HG03139 (cell line): ENCODE measurements at regions not wholly inside any gene's neighbourhood (a gene's known extent, or its start where the extent isn't known, plus 50 kb on each side); places are given as distances from the start of the nearest gene placed in this dataset.
A peak's percentile ranks its signal among the peaks of the same experiment; 100 is the strongest.
"Not testable (repeated sequence)": the region's sequence is repeated elsewhere in the genome, so short reads cannot be mapped to it uniquely, and the experiment has no call there.

Source experiments
- ATAC-seq: cut with Tn5 transposase; IDR thresholded peaks from one replicate; pipeline ENCODE4 v1.9.1; 2021; ENCODE audit not compliant: unreplicated experiment

DNA sequence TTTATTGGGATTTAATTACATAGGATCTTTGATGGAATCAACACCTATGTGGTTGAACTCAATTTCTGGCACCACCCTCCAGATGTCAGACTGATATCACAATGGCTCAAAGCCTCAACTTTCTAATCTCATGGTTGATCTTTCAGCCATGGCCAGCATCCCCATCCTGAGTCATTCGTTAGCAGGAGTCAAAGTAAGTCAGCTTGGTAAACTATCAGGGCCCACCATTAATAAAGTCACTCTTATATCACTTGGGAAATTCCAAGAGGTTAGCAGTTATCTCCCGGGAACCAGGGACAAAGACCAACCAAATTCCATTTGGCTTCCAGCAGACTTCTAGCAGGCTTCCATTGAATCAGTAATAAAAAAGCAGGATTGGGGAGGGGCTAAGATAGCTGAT lies 50.7 kb upstream of the TNFSF4 start:
- ATAC-seq, result no peak

DNA sequence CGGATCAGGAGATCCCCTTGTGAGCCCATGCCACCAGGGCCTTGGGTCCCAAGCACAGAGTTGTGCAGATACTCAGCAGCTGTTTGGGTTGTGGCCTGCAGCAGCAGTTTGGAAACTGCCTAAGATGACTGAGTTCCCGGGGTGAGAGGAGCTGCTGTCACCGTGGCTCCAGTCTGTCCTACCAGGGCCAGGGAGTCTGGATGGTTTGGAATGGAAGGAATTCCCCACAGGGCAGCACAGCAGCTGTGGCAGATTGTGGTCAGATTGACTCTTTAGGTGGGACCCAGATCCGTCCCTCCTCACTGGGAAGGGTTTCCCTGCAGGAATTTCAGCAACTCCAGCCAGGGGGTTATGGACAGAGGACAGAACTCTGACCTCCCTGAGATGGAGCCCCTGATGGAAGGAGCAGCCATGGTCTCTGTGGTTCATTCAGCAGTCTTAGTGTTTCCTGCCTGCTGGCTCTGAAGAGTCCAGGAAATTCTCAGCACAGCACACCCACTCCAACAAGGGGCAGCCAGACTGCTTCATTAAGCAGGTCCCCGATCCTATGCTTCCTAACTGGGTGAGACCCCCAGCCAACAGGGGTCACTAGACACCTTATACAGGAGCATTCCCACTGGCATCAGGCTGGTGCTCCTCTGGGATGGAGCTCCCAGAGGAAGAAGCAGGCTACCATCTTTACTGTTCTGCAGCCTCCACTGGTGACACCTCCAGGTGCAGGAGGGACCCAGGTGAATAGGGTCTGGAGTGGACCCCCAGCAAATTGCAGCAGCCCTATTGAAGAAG lies 51.5 kb upstream of the TNFSF4 start:
- ATAC-seq, result no peak

DNA sequence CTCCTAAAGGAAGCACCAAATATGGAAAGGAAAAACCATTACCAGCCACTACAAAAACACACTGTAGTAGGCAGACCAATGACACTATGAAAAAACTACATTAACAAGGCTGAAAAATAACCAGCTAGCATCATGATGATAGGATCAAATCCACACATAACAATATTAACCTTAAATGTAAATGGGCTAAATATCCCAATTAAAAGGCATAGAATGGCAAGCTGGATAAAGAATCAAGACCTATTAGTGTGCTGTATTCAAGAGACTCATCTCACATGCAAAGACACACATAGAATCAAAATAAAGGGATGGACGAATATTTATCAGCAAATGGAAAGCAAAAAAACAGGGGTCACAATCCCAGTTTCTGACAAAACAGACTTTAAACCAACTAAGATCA lies 53.2 kb upstream of the TNFSF4 start:
- ATAC-seq, result not testable (repeated sequence)

DNA sequence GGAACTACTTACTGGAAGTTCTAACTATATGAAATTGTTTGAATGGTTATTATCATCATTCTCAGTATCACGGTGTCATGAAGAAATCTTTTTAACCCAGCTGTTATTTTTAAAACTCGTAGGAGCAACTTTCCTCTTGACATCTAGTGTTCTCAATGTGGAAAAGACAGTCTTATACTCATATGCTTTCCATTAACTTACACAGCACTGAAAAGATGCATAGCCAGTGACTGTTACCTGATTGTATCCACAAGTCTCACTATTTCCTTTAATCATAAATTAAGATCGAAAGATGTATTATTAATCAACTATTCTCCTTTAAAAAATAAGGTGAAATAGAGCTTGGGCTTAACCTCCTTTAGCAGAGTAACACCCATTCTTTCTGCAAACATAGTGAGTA lies 59.7 kb upstream of the TNFSF4 start:
- no peak for ATAC-seq

DNA sequence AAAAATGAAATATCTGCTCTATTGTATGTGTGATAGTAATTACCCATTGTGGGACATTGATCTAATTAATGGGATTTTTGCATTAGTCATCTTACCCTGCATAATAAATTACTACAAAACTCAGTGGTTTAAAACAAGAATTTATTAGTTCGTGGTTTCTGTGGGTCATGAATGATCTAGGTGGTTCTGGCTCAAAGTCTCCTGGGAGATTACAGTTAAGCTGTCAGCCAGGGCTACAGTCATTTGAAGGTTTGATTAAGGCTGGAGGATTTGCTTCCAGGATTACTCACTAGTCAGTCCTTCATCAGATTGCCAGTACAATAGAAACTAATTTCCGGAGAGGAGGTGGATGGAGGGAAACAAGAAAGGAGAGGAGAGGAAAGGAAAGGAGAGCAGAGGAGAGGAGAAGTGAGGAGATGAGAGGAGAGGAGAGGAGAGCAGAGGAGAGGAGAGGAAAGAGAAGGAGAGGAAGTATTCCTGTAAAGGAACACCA lies 60.4 kb upstream of the TNFSF4 start:
- ATAC-seq, result no peak

DNA sequence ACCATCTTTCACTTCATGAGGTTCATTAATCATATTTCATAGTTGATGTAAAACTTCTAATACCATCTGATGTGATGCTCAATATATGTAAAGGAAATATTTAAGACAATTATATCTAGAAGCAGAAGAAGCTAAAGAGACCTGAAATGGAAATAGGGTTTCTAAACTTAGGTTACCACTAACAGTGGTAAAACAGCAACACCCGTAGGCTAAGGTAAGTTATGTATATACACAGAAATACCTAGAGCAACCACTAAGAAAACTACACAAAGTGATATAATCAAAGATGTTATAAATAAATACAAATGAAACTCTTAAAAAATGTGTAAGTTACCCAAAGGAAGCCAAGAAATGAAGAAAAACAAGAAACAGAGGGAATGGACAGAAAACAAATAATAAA lies 61.1 kb upstream of the TNFSF4 start:
- ATAC-seq, result no peak

DNA sequence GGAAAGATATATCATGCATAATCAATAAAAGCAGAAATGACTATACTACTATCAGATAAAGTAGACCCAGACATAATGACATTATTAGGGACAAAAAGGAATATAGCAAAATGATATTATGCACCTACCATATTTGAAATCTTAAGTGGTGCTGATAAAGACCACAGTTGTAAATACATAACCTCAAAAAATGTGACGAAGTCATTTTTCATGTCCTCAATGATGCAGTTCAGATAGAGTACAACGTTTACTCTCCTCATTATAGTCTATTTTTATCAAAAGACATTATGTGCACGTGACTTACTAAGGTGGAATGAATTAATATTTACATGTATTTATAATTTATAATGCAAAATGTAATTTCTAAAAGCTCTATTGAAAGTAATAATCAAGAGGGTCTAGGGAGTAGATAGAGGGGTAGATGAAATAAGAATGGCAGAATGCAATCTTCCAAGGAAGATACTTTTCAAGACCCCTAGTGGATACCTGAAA lies 61.7 kb upstream of the TNFSF4 start:
- no peak for ATAC-seq

DNA sequence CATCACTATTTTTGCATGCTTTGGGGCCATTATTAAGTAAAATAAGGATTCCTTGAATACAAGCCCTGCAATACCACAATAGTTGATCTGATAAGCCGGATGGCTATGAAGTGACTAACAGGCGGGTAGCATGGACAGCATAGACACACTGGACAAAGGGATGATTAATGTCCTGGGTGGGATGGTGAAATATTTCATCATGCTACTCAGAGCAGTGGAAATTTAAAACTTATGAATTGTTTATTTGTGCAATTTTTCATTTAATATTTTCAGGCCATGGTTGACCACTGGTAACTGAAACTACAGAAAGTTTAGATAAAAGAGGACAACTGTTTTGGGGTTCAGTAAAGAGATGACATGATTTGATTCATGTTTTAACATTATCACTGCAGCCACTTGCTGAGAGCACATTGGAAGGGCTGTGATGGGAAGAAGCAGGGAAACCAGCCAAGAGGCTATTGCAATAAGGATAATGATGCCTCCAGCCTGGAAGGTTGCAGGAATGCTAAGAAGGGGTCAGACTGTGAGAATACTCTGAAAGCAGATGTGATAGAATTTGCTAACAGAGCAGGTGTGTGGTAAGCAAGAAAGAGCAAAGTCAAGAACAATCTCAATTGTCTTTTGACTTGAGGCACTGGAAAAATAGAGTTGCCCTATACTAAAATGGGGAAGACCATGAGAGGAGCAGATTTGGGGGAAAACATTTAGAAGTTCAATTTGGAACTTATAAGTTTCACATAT lies 62.5 kb upstream of the TNFSF4 start:
- ATAC-seq, result no peak

DNA sequence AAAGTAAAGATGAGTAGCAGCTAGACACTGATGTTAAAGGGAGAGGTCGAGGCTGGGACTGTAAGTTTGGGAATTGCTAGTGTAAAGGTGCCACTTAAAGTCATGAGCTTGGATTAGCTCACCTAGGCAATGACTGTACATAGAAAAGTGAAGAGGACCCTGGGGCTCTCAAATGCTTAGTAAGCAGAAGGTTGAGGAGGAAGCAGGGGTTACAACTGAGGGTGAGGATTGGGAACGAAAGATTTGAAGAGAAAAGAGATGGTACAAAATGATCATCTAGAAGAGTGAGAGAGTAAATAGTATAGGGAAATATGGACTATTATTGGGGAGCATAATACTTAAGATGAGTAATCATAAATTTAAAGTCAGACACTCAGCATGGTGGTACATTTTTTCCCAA lies 63.1 kb upstream of the TNFSF4 start:
- ATAC-seq, result no peak

DNA sequence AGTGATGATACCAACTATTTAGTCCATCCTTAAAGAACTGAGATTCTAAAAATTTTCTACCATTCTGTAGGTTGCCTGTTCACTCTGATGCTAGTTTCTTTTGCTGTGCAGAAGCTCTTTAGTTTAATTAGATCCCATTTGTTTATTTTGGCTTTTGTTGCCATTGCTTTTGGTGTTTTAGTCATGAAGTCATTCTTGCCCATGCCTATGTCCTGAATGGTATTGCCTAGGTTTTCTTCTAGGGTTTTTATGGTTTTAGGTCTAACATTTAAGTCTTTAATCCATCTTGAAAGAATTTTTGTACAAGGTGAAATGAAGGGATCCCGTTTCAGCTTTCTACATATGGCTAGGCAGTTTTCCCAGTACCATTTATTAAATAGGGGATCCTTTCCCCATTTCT lies 63.9 kb upstream of the TNFSF4 start:
- not testable (repeated sequence) for ATAC-seq

DNA sequence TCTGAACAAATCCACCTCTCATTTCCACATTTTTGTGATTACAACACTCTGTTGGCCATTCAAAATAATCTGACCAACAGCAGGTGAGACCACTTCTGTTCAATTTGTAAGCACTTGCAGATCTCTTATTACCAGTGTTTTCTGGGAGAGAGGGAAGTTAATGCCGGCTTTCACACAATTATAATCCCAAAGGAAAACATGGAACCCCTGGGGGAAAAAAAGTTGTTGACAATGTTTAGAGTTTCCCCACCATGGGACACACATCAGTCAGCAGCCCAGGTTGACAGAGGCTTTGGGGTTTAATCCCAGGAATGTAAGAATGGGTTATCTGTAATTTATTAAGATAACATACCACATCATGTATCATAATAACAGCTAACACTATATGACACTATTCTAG lies 68.4 kb upstream of the TNFSF4 start:
- no peak for ATAC-seq

DNA sequence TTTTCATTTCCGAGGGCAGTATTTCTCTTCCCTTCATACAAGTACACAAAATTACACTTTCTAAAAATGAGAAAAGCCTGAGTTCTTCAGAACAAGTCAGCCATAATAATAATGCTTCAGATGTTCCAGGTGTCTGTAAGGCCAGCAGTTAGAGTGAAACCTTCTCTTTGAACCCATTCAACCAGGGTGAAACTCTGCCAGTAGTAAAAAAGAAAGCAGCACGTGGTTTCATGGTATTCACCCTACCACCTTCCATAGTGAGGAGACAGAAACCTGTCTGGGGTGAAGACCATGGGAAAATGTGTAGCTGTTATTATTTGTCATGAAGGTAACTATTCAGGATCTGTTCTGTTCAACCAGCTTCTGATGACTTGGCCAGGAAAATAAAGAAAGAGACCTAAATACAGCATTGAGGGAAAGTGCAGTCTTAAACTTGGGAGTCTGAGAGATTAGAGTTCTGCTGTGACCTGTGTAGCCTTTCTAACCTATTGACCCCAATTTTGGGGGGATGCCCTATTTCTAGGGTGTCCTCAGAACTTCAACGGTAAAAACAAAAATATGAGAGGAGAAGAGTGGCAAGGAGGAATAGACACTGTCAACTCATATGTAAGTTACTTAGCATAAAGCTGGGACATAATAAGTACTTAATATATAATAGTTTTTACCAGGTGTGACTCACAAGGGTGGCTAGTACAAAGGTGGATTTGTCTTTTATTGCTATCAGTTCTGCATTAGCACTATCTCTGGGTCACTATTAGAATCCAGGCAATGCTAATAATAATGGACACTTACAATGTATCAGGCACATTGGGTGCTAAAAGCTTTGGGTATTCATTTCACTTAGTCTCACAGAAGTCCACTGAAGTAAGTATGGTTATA lies 70.0 kb upstream of the TNFSF4 start:
- peak; percentile 70 for ATAC-seq

DNA sequence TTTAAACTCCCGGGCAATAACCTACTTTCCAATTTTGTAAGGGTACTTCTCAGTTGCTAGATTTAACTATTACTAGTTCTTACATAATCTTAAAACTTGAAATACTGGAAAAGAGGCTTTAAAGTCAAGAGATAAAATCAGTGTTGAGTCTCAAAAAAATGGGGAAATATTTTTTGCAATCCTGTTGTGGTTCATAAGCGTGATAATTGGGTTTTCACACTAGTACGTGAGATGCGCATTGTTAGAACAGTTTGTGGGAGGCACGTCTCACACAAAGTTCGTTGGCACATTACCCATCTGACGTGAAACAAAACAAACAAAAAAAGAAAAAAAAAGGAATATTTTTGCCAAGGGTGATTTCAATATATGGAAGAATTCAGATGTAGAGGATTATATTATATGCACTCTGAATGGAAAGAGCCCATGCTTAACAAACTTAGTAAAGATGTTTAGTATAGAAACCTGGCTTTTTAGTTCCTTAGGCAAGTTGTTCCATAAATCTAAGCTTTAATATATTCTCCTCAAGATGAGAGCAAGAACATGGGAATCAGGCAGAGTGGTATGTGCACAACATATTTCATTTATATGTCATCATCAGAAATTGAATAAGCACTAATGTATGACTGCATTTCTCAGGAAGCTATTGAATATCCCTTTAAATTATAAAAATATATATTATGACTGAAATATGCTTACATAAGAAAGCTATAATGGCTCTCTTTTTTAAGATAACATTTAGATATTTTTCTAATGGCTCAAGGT lies 73.9 kb upstream of the TNFSF4 start:
- no peak for ATAC-seq

DNA sequence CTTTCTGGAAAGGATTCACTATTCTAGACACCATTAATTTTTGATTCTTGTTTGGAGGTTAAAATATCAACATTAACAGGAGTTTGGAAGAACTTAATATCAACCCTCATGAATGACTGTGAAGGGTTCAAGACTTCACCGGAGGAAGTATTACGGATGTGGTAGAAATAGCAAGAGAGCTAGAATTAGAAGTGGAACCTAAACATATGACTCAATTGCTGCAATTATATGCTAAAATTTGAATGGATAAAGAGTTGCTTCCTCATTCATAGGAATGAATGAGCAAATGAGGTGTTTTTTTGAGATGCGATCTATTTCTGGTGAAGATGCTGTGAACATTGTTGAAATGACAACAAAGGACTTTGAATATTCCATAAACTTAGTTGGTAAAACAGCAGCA lies 77.9 kb upstream of the TNFSF4 start:
- ATAC-seq, result no peak

DNA sequence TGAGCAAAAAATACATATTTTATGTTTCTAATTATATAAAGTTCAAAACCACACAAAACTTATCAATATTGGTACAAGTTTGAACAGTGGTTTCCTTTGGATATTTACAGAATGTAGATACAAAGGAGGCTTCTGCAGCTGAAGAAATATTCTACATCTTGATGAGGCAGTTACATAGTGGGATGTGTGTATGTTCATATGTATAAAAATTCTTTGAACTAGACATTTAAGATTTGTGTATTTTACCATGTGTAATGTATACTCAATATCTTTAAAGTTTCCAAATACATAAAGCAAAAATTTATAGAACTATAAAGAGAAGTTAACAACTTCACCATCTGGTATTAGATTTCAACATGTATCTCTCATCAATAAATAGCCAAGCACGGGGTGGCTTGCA lies 80.7 kb upstream of the TNFSF4 start:
- ATAC-seq, result no peak

DNA sequence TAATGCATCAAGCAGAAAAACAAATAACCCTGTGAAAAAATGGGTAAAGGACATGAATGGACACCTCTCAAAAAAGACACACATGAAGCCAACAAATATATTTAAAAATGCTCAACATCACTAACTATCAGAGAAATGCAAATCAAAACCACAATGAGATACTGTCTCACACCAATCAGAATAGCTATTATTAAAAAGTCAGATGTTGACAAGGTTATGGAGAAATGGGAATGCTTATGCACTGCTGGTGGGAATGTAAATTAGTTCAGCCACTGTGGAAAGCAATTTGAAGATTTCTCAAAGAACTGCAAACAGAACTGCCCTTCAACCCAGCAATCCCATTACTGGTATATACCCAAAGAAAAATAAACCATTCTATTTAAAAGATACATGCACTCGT lies 86.6 kb upstream of the TNFSF4 start:
- no peak for ATAC-seq

DNA sequence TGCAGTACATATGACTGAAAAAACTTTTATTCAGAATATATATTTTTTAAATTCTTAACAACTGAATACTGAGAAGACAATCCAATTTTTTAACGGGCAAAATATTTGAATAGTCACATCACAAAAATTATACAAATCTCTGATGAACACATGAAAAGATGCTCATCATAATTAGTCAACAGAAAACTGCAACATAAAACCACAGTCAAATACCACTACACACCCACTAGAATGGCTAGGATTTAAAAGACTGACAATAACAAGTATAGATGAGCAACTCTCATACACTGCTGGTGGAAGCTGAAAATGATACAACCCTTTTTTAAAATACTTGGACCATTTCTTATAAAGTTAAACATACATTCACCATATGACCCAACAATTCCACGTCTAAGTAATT lies 87.7 kb upstream of the TNFSF4 start:
- no peak for ATAC-seq

DNA sequence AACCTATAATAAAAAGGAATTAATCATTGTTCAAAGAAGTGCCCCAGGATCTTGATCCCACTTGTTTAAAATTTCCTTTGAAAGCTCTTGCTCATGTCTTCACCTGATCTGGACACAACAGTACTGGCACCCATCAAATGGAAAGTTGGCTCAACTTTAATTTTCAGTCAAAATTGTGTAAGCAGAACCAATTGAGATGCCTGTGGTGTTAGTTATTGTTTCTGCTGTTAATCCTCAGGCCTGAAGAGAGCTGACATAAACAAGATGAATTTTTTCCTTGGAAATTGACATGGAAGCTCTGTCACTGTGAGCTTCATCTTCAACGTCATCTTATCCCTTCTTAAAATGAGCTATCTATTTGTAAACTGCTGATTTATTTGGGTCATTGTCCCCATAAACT lies 88.3 kb upstream of the TNFSF4 start:
- ATAC-seq, result no peak

DNA sequence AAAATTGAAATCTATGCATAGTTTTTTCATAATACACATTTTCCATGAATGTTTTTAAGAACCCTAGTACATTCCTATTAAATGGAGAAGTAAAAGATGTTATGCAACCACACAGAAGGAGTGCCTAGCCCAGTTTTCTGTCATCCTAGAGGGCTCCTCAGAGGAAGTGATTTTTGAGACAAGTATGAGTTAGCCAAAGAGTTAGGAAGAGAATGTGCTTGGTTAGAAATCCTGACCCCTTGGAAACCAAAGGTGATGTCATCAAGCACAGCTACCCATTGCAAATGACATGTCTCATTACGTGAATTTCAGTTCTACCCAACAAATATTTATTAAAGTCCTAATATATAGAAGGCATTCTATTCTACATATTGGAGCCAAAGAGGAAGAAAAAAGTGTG lies 88.9 kb upstream of the TNFSF4 start:
- no peak for ATAC-seq

DNA sequence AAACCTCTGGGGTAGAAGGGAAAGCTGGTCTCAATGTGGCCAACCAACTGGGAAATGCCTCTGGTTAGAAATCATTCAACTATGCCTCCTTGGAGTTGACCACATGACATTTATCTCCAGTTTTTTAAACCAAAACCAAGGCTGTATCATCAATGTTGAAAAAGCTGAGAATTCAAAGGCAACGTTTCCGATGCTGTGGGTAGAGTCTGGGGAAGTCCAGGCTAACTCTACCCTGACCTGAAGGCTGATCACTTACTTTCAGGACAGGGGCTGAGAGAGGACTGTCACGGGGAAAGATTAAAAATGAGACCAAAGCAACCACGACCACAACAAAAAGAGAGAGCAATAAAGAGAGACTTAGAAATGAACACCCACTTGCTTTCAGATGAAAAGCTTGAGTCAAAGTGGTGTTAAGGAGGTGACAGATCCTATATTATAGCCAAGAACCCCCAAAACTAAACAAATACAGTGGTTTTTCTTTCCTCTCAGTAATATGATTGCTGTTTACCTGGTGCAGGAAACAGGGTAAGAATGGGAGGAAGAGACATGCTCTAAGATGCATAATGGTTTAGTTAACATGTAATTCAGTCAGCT lies 90.8 kb upstream of the TNFSF4 start:
- peak; percentile 81 for ATAC-seq
